ENCODE measurements at regions not wholly inside any gene's neighbourhood (a gene's known extent, or its start where the extent isn't known, plus 50 kb on each side); places are given as distances from the start of the nearest gene placed in this dataset.

DNA sequence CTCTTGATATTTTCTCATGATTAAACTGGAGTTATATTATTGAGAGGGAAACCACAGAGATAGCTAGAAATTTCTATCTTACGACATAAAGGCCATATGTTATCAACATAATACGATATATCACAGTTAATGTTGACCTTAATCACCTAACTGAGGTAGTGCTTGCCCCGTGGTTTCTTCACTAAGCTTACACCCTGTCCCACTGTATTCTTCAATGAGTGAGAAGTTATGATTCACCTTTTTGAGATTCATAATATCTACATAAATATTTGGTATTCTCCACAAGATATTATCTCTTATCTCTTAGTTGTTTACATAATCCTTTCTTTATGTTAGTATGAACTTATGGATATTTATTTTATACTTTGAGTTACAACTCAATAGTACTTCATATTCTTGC, 1714.1 kb downstream of the BRINP3 start:
- TF ChIP-seq, protein P1, sequence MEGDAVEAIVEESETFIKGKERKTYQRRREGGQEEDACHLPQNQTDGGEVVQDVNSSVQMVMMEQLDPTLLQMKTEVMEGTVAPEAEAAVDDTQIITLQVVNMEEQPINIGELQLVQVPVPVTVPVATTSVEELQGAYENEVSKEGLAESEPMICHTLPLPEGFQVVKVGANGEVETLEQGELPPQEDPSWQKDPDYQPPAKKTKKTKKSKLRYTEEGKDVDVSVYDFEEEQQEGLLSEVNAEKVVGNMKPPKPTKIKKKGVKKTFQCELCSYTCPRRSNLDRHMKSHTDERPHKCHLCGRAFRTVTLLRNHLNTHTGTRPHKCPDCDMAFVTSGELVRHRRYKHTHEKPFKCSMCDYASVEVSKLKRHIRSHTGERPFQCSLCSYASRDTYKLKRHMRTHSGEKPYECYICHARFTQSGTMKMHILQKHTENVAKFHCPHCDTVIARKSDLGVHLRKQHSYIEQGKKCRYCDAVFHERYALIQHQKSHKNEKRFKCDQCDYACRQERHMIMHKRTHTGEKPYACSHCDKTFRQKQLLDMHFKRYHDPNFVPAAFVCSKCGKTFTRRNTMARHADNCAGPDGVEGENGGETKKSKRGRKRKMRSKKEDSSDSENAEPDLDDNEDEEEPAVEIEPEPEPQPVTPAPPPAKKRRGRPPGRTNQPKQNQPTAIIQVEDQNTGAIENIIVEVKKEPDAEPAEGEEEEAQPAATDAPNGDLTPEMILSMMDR (IDR thresholded peaks at IDR 0.05; ENCODE audit: low read depth, low read length, missing input control), result no peak
- TF ChIP-seq MAX (IDR thresholded peaks at IDR 0.05) (no peak), RAD21 (IDR thresholded peaks at IDR 0.05) (no peak), JUND (IDR thresholded peaks at IDR 0.05) (no peak), TAF1 (conservative IDR thresholded peaks at IDR 0.05) (no peak), GABPA (IDR thresholded peaks at IDR 0.05 in 1 of 2, conservative IDR thresholded peaks at IDR 0.05 in 1 of 2) (no peak), EGR1 (IDR thresholded peaks at IDR 0.05; ENCODE audit: low read depth in 2 of 2) (no peak), SP1 (IDR thresholded peaks at IDR 0.05) (no peak), YY1 (IDR thresholded peaks at IDR 0.05) (no peak), RXRA (IDR thresholded peaks at IDR 0.05) (no peak), FOXA1 (IDR thresholded peaks at IDR 0.05) (no peak)
- TF ChIP-seq, protein P2, sequence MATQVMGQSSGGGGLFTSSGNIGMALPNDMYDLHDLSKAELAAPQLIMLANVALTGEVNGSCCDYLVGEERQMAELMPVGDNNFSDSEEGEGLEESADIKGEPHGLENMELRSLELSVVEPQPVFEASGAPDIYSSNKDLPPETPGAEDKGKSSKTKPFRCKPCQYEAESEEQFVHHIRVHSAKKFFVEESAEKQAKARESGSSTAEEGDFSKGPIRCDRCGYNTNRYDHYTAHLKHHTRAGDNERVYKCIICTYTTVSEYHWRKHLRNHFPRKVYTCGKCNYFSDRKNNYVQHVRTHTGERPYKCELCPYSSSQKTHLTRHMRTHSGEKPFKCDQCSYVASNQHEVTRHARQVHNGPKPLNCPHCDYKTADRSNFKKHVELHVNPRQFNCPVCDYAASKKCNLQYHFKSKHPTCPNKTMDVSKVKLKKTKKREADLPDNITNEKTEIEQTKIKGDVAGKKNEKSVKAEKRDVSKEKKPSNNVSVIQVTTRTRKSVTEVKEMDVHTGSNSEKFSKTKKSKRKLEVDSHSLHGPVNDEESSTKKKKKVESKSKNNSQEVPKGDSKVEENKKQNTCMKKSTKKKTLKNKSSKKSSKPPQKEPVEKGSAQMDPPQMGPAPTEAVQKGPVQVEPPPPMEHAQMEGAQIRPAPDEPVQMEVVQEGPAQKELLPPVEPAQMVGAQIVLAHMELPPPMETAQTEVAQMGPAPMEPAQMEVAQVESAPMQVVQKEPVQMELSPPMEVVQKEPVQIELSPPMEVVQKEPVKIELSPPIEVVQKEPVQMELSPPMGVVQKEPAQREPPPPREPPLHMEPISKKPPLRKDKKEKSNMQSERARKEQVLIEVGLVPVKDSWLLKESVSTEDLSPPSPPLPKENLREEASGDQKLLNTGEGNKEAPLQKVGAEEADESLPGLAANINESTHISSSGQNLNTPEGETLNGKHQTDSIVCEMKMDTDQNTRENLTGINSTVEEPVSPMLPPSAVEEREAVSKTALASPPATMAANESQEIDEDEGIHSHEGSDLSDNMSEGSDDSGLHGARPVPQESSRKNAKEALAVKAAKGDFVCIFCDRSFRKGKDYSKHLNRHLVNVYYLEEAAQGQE (IDR thresholded peaks at IDR 0.05), result no peak
- TF ChIP-seq, protein P3, sequence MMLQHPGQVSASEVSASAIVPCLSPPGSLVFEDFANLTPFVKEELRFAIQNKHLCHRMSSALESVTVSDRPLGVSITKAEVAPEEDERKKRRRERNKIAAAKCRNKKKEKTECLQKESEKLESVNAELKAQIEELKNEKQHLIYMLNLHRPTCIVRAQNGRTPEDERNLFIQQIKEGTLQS (IDR thresholded peaks at IDR 0.05), result no peak

All from liver (tissue), 3 donors.